GM21447 (cell line): ENCODE measurements at regions not wholly inside any gene's neighbourhood (a gene's known extent, or its start where the extent isn't known, plus 50 kb on each side); places are given as distances from the start of the nearest gene placed in this dataset.
"Not testable (repeated sequence)": the region's sequence is repeated elsewhere in the genome, so short reads cannot be mapped to it uniquely, and the experiment has no call there.

Source experiments
- ATAC-seq: cut with Tn5 transposase; IDR thresholded peaks from one replicate; pipeline ENCODE4 v1.9.1; 2021; ENCODE audit not compliant: unreplicated experiment

- ATAC-seq = no peak
Measured at GRCh38 chr2:52343706-52344266, 1311.9 kb upstream of the NRXN1 start.

GRCh38 chr2:52343010-52343409, 1311.1 kb upstream of the NRXN1 start:
- no peak for ATAC-seq

GRCh38 chr2:52342458-52342857, 1310.5 kb upstream of the NRXN1 start:
- no peak for ATAC-seq

- no peak for ATAC-seq
Measured at GRCh38 chr2:52341732-52342131, 1309.8 kb upstream of the NRXN1 start.

- ATAC-seq = no peak
Measured at GRCh38 chr2:52340171-52340570, 1308.2 kb upstream of the NRXN1 start.

- ATAC-seq = not testable (repeated sequence)
Measured at GRCh38 chr2:52337786-52338185, 1305.9 kb upstream of the NRXN1 start.

GRCh38 chr2:52336951-52337350, 1305.0 kb upstream of the NRXN1 start:
- ATAC-seq = no peak

- no peak for ATAC-seq
Measured at GRCh38 chr2:52335727-52336126, 1303.8 kb upstream of the NRXN1 start.

GRCh38 chr2:52334185-52334584, 1302.3 kb upstream of the NRXN1 start:
- no peak for ATAC-seq

GRCh38 chr2:52327641-52328040, 1295.7 kb upstream of the NRXN1 start:
- no peak for ATAC-seq

GRCh38 chr2:52314231-52314630, 1282.3 kb upstream of the NRXN1 start:
- no peak for ATAC-seq

GRCh38 chr2:52312486-52312885, 1280.6 kb upstream of the NRXN1 start:
- no peak for ATAC-seq

GRCh38 chr2:52311862-52312261, 1279.9 kb upstream of the NRXN1 start:
- no peak for ATAC-seq

GRCh38 chr2:52308156-52308555, 1276.2 kb upstream of the NRXN1 start:
- no peak for ATAC-seq

GRCh38 chr2:52294628-52295027, 1262.7 kb upstream of the NRXN1 start:
- ATAC-seq = no peak

- no peak for ATAC-seq
Measured at GRCh38 chr2:52292801-52293200, 1260.9 kb upstream of the NRXN1 start.

- ATAC-seq = no peak
Measured at GRCh38 chr2:52289741-52290140, 1257.8 kb upstream of the NRXN1 start.

- ATAC-seq = no peak
Measured at GRCh38 chr2:52288596-52288995, 1256.7 kb upstream of the NRXN1 start.

- no peak for ATAC-seq
Measured at GRCh38 chr2:52269696-52270485, 1238.0 kb upstream of the NRXN1 start.

- ATAC-seq = no peak
Measured at GRCh38 chr2:52264911-52265310, 1233.0 kb upstream of the NRXN1 start.

- ATAC-seq = no peak
Measured at GRCh38 chr2:52264488-52264887, 1232.6 kb upstream of the NRXN1 start.

GRCh38 chr2:52260904-52261303, 1229.0 kb upstream of the NRXN1 start:
- no peak for ATAC-seq

GRCh38 chr2:52258967-52259366, 1227.0 kb upstream of the NRXN1 start:
- ATAC-seq = not testable (repeated sequence)
